ENCODE measurements at regions not wholly inside any gene's neighbourhood (a gene's known extent, or its start where the extent isn't known, plus 50 kb on each side); places are given as distances from the start of the nearest gene placed in this dataset.

GRCh38 chr1:208899438-208899837, 655.3 kb upstream of the PLXNA2 start:
- no peak for DNase-seq (ENCODE audit: low spot score)

- DNase-seq (ENCODE audit: low spot score) = no peak
These were observed 659.2 kb upstream of the PLXNA2 start for GRCh38 chr1:208903251-208903905.

DNA sequence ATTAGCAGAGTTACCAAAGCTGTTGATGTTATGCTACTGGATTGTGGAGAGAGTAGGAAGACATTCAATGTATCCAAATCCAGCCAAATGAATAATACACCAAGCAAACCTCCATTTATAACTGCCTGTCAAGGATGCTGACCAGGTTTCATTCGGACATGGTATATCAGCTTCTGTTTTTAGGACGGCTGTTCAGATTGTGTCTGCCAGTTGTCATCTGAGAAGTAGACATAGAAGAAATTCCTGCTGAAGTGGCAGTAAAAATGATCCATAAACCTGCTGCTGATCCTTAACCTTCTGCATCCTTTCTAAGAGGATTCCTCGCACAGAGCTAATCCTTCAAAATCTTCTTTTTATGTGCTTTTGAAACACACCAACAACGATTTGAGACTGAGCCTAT, 663.6 kb upstream of the PLXNA2 start:
- no peak for DNase-seq (ENCODE audit: low spot score)

GRCh38 chr1:208909011-208909984, 665.1 kb upstream of the PLXNA2 start:
- DNase-seq (ENCODE audit: low spot score) = no peak

DNA sequence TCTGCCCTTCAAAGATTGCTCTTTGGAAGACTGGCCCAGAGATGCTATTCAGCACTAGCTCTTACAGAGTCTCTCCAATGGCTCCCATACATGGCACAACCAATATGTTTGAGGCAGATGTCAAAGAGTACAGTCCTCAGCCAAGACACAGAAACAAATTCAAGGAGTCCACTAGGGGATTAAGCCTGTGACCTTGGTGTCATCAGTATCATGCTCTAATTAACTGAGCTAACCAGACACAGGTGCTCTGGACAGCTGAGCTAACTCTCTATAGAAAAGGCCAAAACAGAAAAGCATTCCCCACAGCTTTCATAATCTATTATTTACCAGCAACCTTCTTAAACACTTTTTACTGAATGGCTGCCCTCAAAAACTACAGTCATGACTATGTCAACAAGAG, 666.0 kb upstream of the PLXNA2 start:
- no peak for DNase-seq (ENCODE audit: low spot score)

- DNase-seq (ENCODE audit: low spot score) = no peak
These were observed 666.2 kb upstream of the CAMK1G start for GRCh38 chr1:208917281-208917680.

- no peak for DNase-seq (ENCODE audit: low spot score)
These were observed 665.8 kb upstream of the CAMK1G start for GRCh38 chr1:208917723-208918122.

GRCh38 chr1:208918160-208918559, 665.4 kb upstream of the CAMK1G start:
- DNase-seq (ENCODE audit: low spot score) = no peak

DNA sequence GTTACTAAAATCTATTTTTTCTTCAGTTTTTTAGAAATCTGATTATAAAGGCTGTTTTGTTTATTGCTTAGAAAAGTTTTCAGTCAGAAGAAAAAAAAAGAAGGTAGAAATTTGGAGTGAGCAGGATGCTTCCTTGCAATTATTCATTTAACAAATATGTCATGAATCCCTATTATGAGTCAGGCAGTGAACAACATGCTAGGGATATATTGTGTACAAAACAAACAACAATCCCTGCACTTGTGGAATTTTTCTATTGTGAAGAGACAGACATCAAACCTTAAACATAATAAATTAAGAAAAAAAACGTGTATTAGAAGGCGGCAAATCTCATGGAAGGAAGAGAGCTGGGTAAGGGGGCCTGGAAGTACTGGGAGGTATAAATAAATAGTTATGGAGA, 664.1 kb upstream of the CAMK1G start:
- no peak for DNase-seq (ENCODE audit: low spot score)

DNA sequence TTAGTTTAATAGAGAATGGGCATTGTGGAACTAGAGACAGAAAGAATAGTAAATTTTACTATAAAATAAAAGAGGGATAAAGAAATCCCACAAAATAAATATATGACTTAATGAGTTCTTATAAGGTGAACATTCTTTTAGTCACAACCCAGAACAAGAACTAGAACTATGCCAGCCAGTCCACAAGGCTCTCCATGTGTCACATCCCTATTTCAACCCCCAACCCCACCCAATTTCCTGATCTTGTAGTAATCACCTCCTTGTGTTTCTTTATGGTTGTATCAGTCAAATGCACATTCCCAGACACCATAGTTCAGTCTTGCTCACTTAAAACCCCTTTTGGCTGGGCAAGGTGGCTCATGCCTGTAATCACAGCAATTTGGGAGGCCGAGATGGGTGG, 662.3 kb upstream of the CAMK1G start:
- DNase-seq (ENCODE audit: low spot score) = no peak

GRCh38 chr1:208923456-208923855, 660.1 kb upstream of the CAMK1G start:
- DNase-seq (ENCODE audit: low spot score) = no peak

DNA sequence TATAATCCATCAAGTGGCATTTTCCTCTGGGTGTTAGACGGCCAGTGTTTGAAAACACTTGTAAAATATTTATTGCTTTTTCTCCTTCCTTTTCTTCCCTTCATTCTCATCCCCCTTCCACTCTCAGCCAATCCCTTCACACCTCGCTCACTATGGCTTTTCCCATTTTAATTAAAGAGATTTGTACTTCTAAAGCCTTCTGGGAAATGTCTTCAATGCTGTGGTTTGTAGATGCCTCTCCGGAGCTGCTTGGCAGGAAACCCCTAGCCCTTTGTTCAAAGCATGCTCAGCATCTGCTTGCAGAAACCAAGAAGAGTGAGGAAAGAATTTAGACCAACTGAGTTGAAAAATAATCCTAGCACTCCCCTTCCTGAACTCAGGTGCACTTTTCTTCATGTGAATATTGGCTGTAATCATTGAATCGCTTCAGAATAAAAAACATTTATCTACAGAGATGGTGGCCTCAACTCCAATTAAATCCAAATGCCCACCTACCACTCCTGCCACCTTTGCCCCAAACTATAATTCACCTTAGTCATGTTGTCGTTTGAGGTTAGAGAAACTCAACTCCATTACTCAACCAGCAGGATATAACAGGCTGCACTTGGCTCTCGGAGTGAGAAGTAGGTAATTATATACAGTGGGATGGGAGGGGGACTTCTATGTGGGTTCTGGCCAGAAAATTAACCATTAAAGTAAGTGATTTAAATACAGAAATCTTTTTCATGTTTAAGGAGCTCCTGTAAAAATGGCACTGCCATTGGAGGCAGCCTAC, 659.4 kb upstream of the CAMK1G start:
- DNase-seq (ENCODE audit: low spot score) = no peak

DNA sequence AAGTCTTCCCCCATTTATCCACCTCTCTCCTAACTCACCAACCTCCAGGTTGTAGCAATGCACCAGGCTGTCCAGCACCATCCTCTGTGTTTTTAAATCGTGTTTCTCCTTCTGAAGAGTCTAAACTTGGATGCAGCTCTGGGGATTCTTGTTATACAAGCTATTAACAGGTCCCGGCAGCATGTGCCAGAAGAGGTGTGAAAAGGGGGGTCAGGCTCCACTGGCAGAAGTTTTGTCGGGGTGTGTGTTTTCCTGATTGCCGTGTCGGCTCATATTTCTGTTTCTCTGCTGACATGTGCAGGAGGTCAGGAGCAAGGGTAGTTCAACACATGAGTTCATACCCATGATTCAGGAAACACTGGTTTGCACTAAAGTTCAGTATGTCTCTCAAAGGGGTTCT, 658.6 kb upstream of the CAMK1G start:
- no peak for DNase-seq (ENCODE audit: low spot score)

DNA sequence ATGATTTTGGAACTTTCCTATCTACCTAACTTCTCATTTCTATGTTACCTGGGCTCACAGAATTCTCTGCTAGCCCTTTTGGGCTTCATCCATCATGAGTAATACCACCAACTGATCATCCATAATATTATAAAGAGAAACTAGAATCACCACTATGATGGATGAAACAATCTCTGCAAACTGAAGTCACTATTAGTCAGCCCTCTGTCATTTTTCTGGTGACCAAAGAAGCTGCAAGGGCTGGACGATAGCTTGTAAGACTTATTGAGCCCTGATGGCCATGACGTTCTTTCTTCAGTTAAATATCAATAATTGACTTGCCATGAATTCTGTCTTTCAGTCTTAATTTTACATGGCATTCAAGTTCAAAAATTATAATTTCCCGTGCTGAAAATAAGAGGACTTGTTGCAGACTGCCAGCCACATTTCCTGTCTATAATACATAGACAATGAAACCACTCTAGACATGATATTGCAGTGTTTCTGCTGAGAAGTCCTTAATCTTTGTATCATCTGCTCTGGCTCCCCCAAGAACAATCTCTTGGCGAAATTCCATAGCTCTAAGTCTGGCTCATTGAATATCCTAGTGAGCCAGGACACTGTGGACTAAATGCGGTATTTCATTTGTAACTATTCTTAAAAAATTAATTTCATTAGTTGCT, 655.0 kb upstream of the CAMK1G start:
- DNase-seq (ENCODE audit: low spot score) = no peak

GRCh38 chr1:208929575-208929974, 653.9 kb upstream of the CAMK1G start:
- DNase-seq (ENCODE audit: low spot score) = no peak

GRCh38 chr1:208931936-208932335, 651.6 kb upstream of the CAMK1G start:
- DNase-seq (ENCODE audit: low spot score) = no peak

- no peak for DNase-seq (ENCODE audit: low spot score)
These were observed 649.5 kb upstream of the CAMK1G start for GRCh38 chr1:208933984-208934525.

- no peak for DNase-seq (ENCODE audit: low spot score)
These were observed 648.6 kb upstream of the CAMK1G start for GRCh38 chr1:208934933-208935332.

GRCh38 chr1:208935517-208936187, 647.9 kb upstream of the CAMK1G start:
- no peak for DNase-seq (ENCODE audit: low spot score)

- DNase-seq (ENCODE audit: low spot score) = no peak
These were observed 643.9 kb upstream of the CAMK1G start for GRCh38 chr1:208939537-208940085.
